Testis (tissue), 2 donors: ENCODE measurements at regions not wholly inside any gene's neighbourhood (a gene's known extent, or its start where the extent isn't known, plus 50 kb on each side); places are given as distances from the start of the nearest gene placed in this dataset.

ENCODE experiments used
- CTCF ChIP-seq, 3 experiments: fragments of 450-650 bp in 2 of 3; fragments of 200-600 bp in 1 of 3; sonication (generic) in 1 of 3; IDR thresholded peaks; one replicate each; pipeline ENCODE4 v1.5.1; 2016 to 2019; ENCODE audit warnings: antibody characterized with exemption in 3 of 3, mild to moderate bottlenecking in 2 of 3, moderate library complexity in 1 of 3
- POLR2A ChIP-seq: fragments of 450-650 bp; IDR thresholded peaks from one replicate; pipeline ENCODE4 v1.6.1; 2017; ENCODE audit warnings: antibody characterized with exemption, mild to moderate bottlenecking, moderate library complexity

GRCh38 chr18:60667016-60667415 is 294.4 kb upstream of the MC4R start:
- TF ChIP-seq CTCF (IDR thresholded peaks at IDR 0.05), result no peak
- no peak for TF ChIP-seq POLR2A
